Chondrocyte (in vitro differentiated cells): ENCODE measurements at regions not wholly inside any gene's neighbourhood (a gene's known extent, or its start where the extent isn't known, plus 50 kb on each side); places are given as distances from the start of the nearest gene placed in this dataset.

ENCODE experiments used
- DNase-seq: peaks from one replicate; pipeline ENCODE4 v3.0.0; 2021; ENCODE audit warnings: mixed read lengths, low spot score
- H3K27ac Mint-ChIP-seq: one replicate; pipeline ENCODE4 v1.8.0; 2021; ENCODE audit warnings: mild to moderate bottlenecking, moderate library complexity, mixed read lengths; ENCODE audit not compliant: unreplicated experiment
- H3K27me3 Mint-ChIP-seq: 2 replicates; pipeline ENCODE4 v1.8.0; 2021; ENCODE audit warnings: low read depth, mixed read lengths
- H3K36me3 Mint-ChIP-seq: 2 replicates; pipeline ENCODE4 v1.8.0; 2021; ENCODE audit warnings: low read depth, mixed read lengths
- H3K4me1 Mint-ChIP-seq: 2 replicates; pipeline ENCODE4 v1.8.0; 2021; ENCODE audit warnings: low read depth, mild to moderate bottlenecking, mixed read lengths
- H3K4me3 Mint-ChIP-seq: one replicate; pipeline ENCODE4 v1.8.0; 2021; ENCODE audit warnings: mild to moderate bottlenecking, moderate library complexity, mixed read lengths; ENCODE audit not compliant: unreplicated experiment
- H3K9me3 Mint-ChIP-seq: 2 replicates; pipeline ENCODE4 v1.8.0; 2021; ENCODE audit warnings: low read depth, mixed read lengths
- CTCF ChIP-seq: fragments of 200-600 bp; sonication (generic); IDR thresholded peaks from 2 replicates; pipeline ENCODE4 v1.5.0; 2021; ENCODE audit warnings: antibody characterized with exemption, mild to moderate bottlenecking, moderate library complexity

GRCh38 chr2:126406267-126406666 is 249.7 kb upstream of the GYPC start:
- H3K36me3 Mint-ChIP-seq = no peaks in the 10 kb centered on the region
- H3K4me1 Mint-ChIP-seq = peaks cover 3% of the 10 kb centered on the region
- H3K4me3 Mint-ChIP-seq = no peak overlapping the region
- H3K27ac Mint-ChIP-seq = no peak overlapping the region
- no peaks in the 10 kb centered on the region for H3K9me3 Mint-ChIP-seq
- TF ChIP-seq CTCF = no peak
- no peak for DNase-seq
- H3K27me3 Mint-ChIP-seq = peaks cover 10% of the 10 kb centered on the region

GRCh38 chr2:126408671-126409070 is 247.3 kb upstream of the GYPC start:
- DNase-seq = no peak
- H3K4me3 Mint-ChIP-seq = no peak overlapping the region
- H3K27me3 Mint-ChIP-seq = peaks cover 10% of the 10 kb centered on the region
- TF ChIP-seq CTCF = no peak
- H3K4me1 Mint-ChIP-seq = no peaks in the 10 kb centered on the region
- no peaks in the 10 kb centered on the region for H3K36me3 Mint-ChIP-seq
- no peak overlapping the region for H3K27ac Mint-ChIP-seq
- no peaks in the 10 kb centered on the region for H3K9me3 Mint-ChIP-seq

GRCh38 chr2:126409850-126410249 is 246.1 kb upstream of the GYPC start:
- H3K27ac Mint-ChIP-seq = no peak overlapping the region
- H3K4me1 Mint-ChIP-seq = no peaks in the 10 kb centered on the region
- no peak overlapping the region for H3K4me3 Mint-ChIP-seq
- no peaks in the 10 kb centered on the region for H3K36me3 Mint-ChIP-seq
- no peak for TF ChIP-seq CTCF
- H3K9me3 Mint-ChIP-seq = peaks cover 3% of the 10 kb centered on the region
- no peak for DNase-seq
- peaks cover 13% of the 10 kb centered on the region for H3K27me3 Mint-ChIP-seq

- H3K4me3 Mint-ChIP-seq = no peak overlapping the region
- H3K9me3 Mint-ChIP-seq = peaks cover 13% of the 10 kb centered on the region
- no peak for TF ChIP-seq CTCF
- no peaks in the 10 kb centered on the region for H3K4me1 Mint-ChIP-seq
- no peaks in the 10 kb centered on the region for H3K36me3 Mint-ChIP-seq
- peaks cover 11% of the 10 kb centered on the region for H3K27me3 Mint-ChIP-seq
- no peak for DNase-seq
- no peak overlapping the region for H3K27ac Mint-ChIP-seq
Measured at GRCh38 chr2:126413079-126413478, 242.9 kb upstream of the GYPC start.

GRCh38 chr2:126419403-126419802 is 236.6 kb upstream of the GYPC start:
- Mint-ChIP-seq H3K4me1 (no peaks in the 10 kb centered on the region), H3K9me3 (peaks cover 37% of the 10 kb centered on the region), H3K4me3 (no peak overlapping the region)

More at GRCh38 chr2:126419403-126419802, 236.6 kb upstream of the GYPC start:
- Mint-ChIP-seq H3K36me3 (peaks cover 2% of the 10 kb centered on the region), H3K27ac (no peak overlapping the region), H3K27me3 (peaks cover 4% of the 10 kb centered on the region)
- DNase-seq = no peak
- no peak for TF ChIP-seq CTCF
